ENCODE measurements at regions not wholly inside any gene's neighbourhood (a gene's known extent, or its start where the extent isn't known, plus 50 kb on each side); places are given as distances from the start of the nearest gene placed in this dataset.

DNA sequence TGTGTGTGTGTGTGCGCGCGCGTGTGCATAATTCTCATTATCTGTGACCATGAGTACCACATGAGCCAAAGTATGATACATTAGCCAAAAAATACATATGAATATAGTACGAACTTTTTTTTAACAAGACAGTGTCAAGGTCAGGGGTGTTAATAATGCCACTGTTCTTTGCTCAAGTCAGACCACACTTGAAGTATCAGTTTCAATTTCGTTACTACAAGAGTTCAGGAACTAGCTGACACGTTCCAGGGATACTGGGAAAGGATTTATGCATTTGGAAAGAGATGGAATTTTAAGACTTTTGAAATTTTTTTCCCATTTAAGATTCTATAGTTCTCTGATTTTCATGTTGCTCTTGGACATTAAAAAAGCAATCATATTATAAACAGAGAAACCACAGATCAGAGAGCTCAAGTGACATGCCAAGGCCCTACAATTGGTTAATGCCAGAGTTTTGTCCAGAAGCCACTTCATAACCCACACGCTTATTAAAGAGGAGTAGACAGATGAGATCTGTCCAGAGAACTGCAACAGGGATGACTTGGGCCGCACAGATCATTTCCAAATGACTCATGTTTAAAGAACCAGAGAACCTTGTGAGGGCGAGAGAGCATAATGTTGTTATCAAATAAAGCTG is 718.8 kb upstream of the SGCG start:
- DNase-seq: no peak

DNA sequence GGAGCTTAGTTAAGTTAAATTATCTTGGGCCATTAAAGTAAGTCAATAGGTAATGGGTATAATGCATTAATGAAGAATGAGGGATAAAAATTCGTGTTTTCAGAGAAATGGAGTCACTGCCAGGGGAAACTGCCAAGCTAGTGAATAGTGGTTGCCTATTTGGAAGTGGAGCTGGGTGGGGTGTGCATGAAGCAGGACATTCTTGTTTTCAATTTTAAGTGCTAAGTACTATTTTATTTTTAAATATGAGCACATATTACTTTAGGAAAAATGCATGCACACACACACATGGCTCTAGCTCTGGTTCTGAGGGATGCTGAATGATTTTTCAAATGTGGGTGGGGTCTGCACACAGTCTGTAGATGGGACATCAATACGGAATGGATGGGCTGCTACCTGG is 717.7 kb upstream of the SGCG start:
- no peak for DNase-seq

DNA sequence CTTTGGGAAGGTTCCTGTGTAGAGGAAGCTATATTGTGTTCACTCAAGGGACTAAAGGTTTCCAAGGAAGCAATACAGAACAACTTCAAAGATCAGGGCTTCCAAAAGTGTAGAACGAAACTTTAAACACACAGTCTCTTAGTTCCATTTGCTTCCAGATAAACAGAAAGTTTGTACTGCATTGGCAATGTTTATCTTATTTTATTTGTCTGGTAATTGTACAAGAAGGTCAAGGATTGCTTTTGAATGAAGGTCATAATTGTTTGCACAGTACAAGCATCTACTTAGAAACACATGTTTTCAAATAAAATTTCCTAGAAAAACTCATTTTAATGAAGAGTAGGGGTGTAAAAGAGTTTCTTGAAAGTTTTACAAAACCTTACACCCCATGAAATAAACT is 712.7 kb upstream of the SGCG start:
- no peak for DNase-seq

DNA sequence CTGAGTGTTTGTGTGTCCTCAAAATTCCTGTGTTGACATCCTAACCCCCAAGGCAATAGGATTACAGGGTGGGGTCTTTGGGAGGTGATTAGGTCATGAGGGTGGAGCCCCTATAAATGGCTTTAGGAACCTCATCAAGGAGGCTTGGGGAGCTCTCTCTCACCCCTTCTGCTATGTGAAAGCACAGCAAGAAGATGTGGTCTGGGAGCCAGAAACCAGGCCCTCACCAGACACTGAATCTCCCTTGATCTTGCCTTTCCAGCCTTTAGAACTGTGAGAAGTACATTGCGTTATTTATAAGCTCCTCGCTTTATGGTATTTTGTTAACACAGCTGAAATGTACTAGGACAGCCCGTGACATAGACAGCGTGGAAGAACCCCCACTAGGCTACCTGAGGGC is 712.0 kb upstream of the SGCG start:
- no peak for DNase-seq

DNA sequence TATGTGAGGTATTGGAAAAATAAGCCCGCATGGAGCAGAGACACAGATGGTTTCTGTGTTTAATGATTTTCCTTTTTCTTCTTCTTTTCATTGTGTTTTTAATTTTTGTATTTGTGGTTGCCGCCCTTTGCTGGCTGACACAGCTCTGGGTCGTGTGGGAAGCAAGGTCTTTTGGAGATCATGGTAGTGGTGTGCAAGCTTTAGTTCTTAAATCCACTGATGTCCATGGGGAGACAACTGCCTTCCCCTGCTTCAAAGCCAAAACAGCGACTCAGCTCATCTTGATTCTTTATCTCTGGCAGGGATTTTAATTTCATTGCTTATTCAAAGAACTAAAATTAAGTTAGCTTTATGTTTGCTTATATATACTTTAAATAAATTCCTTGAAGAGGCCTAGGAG is 711.3 kb upstream of the SGCG start:
- no peak for DNase-seq

DNA sequence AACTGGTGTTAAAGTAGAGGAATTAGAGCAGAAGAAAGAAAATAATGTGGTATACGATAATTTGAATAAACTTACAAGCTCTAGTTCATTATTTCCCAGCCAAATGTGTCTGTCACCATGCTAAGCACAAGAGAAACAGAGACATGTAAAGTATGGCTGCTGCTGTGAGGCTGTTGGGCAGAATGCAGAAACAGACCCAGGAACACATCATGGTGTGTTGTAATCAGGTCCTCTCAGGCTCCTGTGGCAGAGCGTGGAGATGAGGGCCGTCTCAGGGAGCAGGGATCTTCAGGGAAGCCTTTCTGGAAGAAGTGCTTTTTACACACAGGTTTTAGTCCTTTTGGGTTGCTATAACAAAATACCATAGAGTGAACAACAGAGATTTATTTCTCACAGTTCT is 710.7 kb upstream of the SGCG start:
- DNase-seq: no peak

DNA sequence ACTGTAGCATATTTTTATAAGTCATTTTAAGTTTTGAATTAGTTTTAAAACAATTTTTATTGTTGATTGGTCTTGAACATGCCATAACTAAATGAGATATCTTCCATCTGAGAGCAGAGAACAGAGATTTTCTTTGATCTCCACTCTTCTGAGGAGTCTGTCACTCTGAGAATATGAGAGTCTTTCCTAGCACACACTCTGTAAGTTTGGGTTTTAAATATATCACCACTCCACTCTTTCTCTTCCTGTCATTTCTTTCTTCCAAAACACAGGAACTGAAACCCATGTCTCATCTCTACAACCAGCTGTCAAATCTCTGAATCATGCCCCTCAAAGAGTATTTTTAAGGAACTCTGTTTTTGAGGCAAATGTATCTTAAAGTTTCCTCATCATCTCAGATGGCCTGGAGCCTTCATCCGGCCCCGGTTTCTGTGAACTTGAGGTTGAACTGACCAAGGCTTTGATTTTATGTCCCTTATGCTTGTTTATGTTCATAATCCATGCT is 698.2 kb upstream of the SGCG start:
- no peak for DNase-seq

DNA sequence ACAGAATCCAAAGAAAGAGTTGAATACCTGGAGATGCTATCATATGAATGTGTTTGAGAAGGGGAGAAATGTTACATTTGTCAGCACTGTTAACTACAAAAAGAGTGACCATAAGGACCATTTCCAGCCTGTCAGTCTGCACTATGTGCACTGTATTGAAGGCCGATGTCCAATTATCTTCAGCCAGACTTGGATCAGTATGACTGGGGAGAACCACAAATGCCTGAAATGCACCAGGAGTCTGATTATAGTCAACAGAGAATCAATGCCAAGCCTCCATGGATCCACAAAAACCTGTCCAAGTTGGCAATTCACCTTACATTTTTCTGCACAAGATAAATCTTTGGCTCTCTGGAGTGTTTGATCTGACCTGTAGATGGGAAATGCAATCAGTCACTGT is 697.5 kb upstream of the SGCG start:
- no peak for DNase-seq

DNA sequence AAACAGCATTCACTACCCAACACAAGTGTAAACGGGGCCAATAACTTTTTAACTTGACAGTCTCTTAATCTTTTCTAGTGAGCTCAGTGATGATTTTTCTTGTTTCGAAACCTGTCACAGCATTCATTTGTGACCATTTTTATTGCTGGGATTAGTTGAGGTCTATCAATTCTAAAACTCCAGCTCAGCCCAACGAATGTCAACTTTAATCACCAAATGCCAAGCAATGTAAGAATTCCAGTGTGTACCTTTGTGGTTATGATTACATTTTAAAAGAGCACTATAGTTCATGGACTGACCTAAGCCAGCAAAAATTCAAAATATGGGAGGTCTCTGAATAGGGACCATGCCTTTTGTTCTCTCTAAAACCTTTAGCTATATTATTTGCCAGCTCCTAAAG is 694.3 kb upstream of the SGCG start:
- no peak for DNase-seq

DNA sequence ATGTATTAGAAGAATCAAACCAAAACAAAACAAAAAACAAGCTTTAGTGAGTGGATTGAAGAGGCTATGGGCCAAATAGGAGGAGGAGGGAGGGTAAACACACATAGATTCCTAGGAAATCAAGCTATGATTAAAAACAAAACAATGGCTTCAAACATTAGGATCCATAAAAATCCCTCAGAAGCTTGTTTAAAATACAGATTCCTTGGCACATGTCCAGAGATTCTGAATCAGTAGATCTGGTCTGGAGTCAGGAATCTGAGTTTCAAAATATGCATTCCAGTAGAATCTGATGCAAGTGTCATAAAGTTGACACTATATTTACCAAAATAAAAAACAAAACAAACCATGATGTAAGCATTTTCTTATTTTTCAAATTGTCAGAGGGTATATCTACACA is 692.8 kb upstream of the SGCG start:
- no peak for DNase-seq

DNA sequence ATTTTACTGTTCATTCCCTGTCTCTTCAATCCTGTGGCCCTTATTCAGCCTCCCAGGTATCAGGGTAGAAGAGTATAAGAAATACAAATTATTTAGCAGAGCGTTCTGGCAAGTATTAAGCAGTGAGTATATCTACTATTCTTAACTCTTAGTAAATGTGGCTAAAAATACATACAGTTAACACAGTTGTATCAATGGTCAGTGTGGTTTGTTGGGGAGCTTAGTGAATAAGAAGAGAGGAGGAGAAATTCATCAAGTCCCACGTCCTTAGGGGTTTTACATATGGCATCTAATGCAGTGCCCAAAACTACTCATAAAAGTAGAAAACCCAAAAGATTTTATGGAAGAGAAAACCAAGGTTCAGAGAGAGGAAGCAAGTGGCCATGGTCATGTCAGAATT is 691.0 kb upstream of the SGCG start:
- DNase-seq: no peak

DNA sequence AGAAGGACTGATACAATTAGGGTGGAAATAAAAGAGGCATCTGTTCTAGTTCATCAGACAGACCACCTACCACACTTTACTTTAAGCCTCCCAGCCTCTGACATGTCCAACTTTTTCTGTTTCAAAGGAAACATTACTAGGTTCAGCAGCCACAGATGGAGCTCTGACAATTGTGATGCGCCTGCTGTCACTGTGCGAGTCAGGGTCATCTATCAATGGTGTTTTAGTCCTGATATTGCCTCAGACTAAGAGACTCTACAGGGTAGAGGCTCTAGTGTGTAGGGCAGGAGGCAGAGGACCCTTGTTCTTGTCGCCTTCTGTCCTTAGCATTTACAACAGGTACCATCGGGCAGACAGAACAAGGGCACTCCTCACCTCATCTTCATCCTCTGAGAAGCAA is 685.0 kb upstream of the SGCG start:
- DNase-seq: no peak

DNA sequence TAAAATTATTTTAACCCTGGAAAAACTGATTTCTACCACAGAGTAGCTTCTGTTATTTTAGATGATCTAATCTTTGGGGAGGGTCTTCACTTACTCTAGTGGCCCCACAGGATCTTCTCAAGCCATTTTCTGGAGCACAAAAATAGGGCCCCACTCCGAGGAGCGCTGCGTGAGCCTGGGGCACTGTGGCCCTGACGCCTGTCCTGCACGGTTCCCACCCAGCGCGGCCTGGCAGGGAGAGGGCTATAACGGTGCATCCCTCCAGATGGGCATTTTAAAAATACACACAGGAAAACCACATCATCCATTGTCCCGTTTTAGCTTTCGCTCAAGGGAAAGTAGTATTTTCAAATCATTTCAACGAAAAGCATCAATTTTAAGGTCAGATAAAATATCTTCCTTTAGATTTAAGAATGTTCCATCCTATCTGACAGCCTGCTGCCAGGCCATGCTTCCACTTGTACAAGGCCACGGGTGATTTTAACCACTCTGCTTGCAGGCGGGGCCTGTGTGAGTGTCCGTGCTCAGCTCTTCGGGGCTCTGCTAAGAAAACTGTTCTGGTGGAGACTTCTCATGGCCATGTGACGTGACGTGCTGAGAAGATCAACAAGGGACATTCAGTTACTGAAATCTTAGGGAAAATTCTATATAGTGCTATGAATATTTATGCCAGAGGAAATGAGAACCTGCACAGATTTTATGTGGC is 683.8 kb upstream of the SGCG start:
- DNase-seq: no peak

DNA sequence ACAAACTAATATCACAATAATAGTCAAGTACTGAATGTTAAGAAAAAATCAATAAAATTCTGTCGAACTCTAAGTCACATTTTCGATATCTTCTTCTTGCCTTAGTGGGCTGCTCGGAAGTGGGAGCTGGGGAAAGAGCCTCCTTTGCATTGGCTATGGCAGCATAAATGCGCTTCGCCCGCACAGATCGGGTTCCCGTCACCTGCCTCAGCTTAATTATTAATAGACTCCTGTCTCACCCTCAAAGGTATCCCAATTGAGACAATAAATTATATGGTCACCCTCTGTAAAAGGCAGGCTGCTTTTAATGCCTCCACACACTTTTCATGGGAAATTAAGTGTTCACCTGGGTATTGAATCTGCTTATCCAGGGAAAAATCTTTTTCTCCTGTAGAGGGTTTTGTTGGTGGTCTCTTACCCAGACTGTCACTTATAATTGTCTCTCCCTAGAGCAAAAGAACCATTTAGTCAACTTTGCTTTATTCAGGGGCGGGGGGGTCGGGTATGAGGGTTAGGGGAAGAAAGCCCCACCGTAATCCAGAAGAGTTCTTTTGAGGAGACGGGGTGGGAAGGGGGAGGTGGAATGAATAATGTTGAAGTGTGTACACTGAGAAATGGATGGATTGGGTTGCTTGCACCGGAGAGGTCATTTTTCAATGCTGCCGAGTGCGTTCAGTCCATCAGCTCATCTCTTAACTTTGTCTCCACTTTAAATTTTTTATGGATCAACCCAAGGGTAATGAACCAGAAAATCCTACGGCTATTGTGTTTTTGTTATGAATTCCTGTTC is 682.6 kb upstream of the SGCG start:
- DNase-seq: no peak

DNA sequence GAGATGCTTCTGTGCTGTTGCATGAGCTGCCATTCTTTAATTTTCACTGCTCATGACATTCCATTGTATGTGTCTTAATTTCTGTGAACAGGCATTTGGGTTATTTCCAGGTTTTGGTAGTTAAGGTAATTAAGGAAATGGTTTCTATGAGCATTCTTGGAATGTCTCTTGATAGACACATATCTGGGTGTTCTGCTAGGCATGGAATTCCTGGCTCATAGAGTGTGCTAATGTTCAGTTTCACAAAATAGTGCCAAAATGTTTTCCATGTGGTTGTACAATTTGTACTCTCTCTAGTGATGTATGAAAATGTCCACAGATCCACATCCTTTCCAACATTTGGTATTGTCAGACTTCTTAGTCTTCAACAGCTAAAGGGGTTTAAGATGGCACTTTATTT is 680.9 kb upstream of the SGCG start:
- DNase-seq: no peak

DNA sequence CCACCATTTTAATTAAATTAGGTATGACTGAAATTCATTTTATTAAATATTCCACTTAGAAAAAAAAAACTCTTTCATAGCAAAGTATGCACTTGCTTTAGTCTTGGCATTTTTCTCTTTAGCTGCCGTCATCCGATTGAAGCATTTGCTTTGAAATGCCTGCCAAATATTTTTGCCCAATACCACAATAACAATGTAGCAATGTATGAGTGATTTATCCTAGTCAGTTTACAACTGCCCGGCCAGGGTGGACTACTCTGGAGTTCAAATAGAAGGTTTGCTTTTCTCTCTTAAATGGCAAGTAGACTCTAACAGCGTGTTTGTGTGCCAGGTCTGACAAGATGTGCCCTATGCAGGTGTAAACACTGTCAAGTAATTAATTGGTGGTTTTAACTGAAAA is 675.3 kb upstream of the SGCG start:
- DNase-seq: no peak

DNA sequence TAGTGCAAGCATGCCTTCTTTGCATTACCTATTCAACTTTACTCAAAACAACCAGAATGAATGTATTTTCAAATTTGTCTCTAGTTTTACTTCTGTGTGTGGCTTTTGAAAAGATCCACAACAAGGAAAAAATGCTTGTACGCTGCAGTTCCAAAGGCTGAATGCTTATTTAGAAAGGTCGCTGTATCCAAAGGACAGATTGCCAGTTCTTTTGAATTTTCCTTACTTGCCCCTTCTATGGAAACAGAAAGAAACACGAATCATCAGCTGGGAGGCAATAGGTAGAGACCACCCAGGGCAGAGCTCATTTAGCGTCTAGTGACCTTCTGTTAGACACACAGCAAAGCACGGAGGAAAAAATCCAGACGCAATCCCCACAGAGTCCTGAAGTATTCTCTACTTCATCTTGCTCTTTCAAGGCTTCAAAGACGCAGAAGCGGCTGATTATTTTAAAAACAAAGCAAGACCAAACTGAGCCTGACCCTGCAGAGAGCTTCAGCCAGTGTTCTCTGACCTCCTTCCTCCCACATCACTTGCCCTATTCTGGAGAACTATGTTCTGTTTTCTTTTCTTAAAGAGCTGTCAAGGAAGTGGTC is 674.6 kb upstream of the SGCG start:
- DNase-seq: no peak

DNA sequence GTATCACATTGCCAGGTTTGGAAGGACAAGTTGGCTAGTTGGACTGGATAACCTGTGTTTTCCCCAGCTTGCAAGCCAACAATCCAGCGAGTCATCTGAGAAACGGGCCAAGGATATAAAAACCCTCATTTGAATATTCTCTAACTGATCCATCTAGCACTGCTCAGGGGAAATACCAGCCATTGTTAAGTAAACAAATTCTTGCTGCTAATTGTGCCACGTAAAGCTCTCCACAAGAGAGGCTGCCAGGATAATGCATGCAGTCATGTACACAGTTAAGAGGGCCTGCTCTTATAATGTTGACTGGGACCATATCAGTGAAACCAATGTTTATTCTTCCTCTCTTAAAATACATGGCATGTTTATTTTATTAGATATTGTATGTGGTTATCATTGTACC is 663.2 kb upstream of the SGCG start:
- no peak for DNase-seq

DNA sequence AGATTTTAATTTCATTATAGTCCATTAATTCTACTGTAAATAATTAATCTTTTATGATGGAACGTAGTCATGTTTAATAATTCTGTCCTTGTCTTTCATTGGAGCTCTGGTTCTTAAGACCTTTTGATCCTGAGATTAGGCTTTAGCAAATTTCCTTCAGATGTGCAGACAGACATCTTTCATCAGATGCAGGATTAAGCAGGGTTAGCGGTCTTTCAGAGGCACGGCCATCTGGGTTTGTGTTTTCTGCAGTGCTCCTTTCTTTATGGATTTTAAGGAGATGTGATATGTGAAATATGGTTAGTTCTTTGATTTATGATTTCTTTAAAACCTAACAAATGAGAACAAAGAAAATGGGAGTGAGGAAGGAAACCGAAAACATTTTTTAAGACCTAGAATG is 643.9 kb upstream of the SGCG start:
- DNase-seq: no peak

DNA sequence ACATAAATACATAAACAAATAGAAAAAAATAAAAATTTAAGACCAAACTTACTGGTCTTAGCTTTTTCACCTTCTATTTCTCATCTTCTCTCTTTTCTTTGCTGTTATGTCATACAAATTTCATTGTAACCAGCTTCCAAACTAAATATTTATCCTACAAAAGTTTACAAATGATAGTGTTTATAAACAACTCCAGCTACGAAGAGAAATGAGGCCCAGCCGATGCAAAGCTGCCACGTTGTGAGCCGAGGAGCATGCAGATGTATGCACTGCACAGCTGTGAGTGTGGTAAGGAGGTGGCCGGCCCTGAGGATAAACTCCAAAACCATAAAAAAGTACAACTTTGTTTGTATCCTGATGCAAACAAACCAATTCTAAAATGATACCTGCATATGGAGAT is 642.4 kb upstream of the SGCG start:
- DNase-seq: no peak

DNA sequence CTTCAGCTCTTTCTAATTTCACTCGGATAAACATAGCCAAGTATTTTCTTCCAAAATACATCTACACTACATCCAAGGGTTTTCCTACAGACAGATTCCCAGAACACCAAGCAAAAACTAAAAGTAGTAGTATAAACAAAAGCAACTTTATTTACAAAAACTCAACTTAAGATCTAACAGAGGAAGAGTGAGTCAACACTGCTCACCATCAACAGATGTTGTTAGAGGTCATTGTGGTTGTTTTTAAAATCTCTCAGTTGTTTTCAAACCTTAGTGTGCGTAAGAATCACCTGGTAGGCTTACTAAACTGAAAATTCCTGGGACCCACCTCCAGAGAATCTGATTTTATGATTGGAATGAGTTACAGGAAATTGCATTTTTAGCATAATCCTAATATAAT is 631.7 kb upstream of the SGCG start:
- no peak for DNase-seq

DNA sequence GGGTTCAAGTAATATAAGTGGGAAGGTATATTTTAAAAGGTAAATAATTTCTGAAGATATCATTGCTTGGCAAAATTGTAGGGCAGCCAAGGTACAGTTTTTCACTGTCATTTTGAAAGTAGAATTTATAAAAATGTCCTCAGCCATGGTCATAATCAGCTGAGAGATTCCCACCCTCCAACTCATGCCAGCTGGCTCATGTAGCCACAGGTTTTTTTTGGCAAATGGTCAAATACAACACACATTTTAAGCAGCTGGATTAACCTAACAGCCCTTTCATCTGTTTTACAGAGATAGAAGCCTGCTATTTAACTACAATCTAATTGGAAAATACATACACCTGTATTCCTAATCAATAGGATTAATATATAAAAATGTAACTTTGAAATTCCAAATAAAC is 619.2 kb upstream of the SGCG start:
- no peak for DNase-seq

DNA sequence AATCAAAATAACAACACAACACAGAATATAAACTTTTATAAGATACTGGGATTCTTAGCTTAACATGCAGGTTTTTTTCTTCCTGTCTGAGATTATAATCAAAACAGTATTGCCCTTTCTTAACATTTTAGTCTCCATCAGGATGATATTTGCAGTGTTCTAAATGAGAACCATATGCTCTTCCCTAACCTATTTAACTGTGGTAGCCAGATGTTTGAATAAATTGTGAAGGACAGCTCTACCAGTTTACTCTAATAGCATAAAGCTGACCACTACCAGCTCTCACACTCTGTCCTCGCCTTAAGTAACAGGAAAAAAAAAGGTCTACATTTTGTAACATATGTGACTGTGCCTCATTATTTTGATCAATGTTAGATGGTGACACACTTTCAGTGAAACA is 618.7 kb upstream of the SGCG start:
- no peak for DNase-seq

DNA sequence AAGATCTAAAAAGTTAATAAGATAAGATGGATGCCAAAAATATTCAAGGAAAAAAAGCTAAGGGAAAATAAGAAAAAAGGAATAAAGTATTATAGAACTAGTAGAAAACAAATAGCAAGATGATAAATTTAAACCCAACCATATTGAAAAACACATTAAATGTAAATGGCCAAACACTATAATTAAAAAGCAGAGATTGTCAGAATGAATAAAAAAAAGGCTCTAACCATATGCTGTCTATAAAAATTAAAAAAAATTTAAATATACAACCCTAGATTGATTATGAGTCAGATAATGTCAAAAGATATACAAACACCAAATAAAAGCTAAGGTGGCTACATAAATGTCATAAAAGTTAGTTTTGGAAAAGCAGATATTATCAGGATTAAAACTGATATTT is 617.5 kb upstream of the SGCG start:
- DNase-seq: no peak
